ENCODE measurements at regions not wholly inside any gene's neighbourhood (a gene's known extent, or its start where the extent isn't known, plus 50 kb on each side); places are given as distances from the start of the nearest gene placed in this dataset.

- TF ChIP-seq CTCF (IDR thresholded peaks at IDR 0.05): no peak
- no peak for TF ChIP-seq POLR2A (IDR thresholded peaks at IDR 0.05)
- TF ChIP-seq EP300 (IDR thresholded peaks at IDR 0.05): no peak
- no peak for TF ChIP-seq POLR2AphosphoS5 (IDR thresholded peaks at IDR 0.05)
These were observed 116.8 kb downstream of the OTOR start for GRCh38 chr20:16864963-16865362.
